ENCODE measurements at regions not wholly inside any gene's neighbourhood (a gene's known extent, or its start where the extent isn't known, plus 50 kb on each side); places are given as distances from the start of the nearest gene placed in this dataset.

DNA sequence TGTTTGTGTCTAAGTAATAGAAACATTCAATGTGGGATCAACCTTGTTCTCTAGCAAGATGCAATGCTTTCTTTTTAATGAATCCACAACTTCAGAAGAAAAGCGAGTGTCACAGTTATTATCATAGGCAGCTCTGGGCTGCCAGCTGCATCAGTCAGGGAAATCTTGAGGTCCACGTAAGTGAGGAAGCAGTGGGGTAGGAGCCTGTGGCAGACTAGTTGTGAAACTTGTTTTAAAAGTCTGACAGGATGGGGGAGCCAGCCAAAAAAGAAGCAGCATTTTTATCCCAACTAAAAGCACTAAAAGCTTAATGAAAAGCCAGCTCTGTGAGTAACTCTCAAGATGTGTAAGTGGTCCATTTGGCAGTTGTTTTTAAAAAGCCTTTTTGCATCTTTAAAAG is 113.1 kb downstream of the ZNF326 start:
- peaks cover 70% of the 10 kb centered on the region for H3K27me3 ChIP-seq (ENCODE audit: insufficient read depth, low read length)
- H3K9me3 ChIP-seq (ENCODE audit: control insufficient read depth in 1 of 2, insufficient read depth in 1 of 2, low read depth in 1 of 2, low read length in 2 of 2), result no peaks in the 10 kb centered on the region
- H3K4me1 ChIP-seq (ENCODE audit: control insufficient read depth in 1 of 2, insufficient read depth in 2 of 2, low read length in 2 of 2), result no peaks in the 10 kb centered on the region
- H3K4me2 ChIP-seq (ENCODE audit: low read length), result no peak overlapping the region
- no peak overlapping the region for H3K9ac ChIP-seq (ENCODE audit: low read length)
- H3K9me2 ChIP-seq (ENCODE audit: insufficient read depth), result no peaks in the 10 kb centered on the region
- intact Hi-C loops (cut with micrococcal nuclease), result no loop called here
- ChIA-PET POLR2A (no interaction called here), CTCF (interaction anchor here (0.6 kb wide), 1 partner anchor 328 kb away, joined by 3 read pairs; no protein-coding TSS in a partner anchor), RAD21 (ENCODE audit: low non-redundant PET in 1 of 2, low total read pairs in 2 of 2, uncharacterized antibody in 2 of 2, unreplicated experiment in 2 of 2) (no interaction called here)
- H4K20me1 ChIP-seq (ENCODE audit: insufficient read depth), result no peaks in the 10 kb centered on the region
- no peak for TF ChIP-seq POLR2AphosphoS5 (IDR thresholded peaks at IDR 0.05; ENCODE audit: low read depth, low read length)
- TF ChIP-seq YY1 (IDR thresholded peaks at IDR 0.05; ENCODE audit: extremely low read depth, insufficient replicate concordance, low read depth, low read length), result no peak
- no peak for TF ChIP-seq RAD21 (IDR thresholded peaks at IDR 0.05; ENCODE audit: low read depth)
- TF ChIP-seq ELF1 (IDR thresholded peaks at IDR 0.05; ENCODE audit: borderline replicate concordance, low read depth), result no peak
- no peak for TF ChIP-seq JUND (IDR thresholded peaks at IDR 0.05)
- TF ChIP-seq, protein P1, sequence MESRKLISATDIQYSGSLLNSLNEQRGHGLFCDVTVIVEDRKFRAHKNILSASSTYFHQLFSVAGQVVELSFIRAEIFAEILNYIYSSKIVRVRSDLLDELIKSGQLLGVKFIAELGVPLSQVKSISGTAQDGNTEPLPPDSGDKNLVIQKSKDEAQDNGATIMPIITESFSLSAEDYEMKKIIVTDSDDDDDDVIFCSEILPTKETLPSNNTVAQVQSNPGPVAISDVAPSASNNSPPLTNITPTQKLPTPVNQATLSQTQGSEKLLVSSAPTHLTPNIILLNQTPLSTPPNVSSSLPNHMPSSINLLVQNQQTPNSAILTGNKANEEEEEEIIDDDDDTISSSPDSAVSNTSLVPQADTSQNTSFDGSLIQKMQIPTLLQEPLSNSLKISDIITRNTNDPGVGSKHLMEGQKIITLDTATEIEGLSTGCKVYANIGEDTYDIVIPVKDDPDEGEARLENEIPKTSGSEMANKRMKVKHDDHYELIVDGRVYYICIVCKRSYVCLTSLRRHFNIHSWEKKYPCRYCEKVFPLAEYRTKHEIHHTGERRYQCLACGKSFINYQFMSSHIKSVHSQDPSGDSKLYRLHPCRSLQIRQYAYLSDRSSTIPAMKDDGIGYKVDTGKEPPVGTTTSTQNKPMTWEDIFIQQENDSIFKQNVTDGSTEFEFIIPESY (IDR thresholded peaks at IDR 0.05; ENCODE audit: extremely low read depth, insufficient replicate concordance, low read length), result no peak
- no peak for TF ChIP-seq SRF (IDR thresholded peaks at IDR 0.05; ENCODE audit: low read depth)
- TF ChIP-seq EZH2phosphoT487 (IDR thresholded peaks at IDR 0.05; ENCODE audit: borderline replicate concordance), result no peak
- TF ChIP-seq TCF7L2 (IDR thresholded peaks at IDR 0.05; ENCODE audit: borderline replicate concordance, extremely low read depth, insufficient read depth, insufficient read length), result no peak
- no peak for TF ChIP-seq ZFX (IDR thresholded peaks at IDR 0.05)
- no peak for TF ChIP-seq ZNF274 (IDR thresholded peaks at IDR 0.05; ENCODE audit: low read depth, low read length)
- TF ChIP-seq, protein P2, sequence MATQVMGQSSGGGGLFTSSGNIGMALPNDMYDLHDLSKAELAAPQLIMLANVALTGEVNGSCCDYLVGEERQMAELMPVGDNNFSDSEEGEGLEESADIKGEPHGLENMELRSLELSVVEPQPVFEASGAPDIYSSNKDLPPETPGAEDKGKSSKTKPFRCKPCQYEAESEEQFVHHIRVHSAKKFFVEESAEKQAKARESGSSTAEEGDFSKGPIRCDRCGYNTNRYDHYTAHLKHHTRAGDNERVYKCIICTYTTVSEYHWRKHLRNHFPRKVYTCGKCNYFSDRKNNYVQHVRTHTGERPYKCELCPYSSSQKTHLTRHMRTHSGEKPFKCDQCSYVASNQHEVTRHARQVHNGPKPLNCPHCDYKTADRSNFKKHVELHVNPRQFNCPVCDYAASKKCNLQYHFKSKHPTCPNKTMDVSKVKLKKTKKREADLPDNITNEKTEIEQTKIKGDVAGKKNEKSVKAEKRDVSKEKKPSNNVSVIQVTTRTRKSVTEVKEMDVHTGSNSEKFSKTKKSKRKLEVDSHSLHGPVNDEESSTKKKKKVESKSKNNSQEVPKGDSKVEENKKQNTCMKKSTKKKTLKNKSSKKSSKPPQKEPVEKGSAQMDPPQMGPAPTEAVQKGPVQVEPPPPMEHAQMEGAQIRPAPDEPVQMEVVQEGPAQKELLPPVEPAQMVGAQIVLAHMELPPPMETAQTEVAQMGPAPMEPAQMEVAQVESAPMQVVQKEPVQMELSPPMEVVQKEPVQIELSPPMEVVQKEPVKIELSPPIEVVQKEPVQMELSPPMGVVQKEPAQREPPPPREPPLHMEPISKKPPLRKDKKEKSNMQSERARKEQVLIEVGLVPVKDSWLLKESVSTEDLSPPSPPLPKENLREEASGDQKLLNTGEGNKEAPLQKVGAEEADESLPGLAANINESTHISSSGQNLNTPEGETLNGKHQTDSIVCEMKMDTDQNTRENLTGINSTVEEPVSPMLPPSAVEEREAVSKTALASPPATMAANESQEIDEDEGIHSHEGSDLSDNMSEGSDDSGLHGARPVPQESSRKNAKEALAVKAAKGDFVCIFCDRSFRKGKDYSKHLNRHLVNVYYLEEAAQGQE (IDR thresholded peaks at IDR 0.05; ENCODE audit: low read depth), result no peak
- TF ChIP-seq CBX3 (IDR thresholded peaks at IDR 0.05; ENCODE audit: low read depth), result no peak
- no peak for TF ChIP-seq SIN3A (IDR thresholded peaks at IDR 0.05; ENCODE audit: low read depth)
- TF ChIP-seq POLR2A (IDR thresholded peaks at IDR 0.05; ENCODE audit: borderline replicate concordance, extremely low read depth, insufficient read depth, insufficient read length), result no peak
- TF ChIP-seq SP1 (IDR thresholded peaks at IDR 0.05; ENCODE audit: low read depth), result no peak
- no TSS peak for BruUV-seq (replicated peaks)
- H2AFZ ChIP-seq (ENCODE audit: low read depth, low read length, poor library complexity, severe bottlenecking), result no peak overlapping the region
- ATAC-seq (no peak), DNase-seq (ENCODE audit: low read depth, low spot score) (no peak)
- no peaks in the 10 kb centered on the region for H3K36me3 ChIP-seq (ENCODE audit: control insufficient read depth in 1 of 2, insufficient read depth in 2 of 2, low read length in 2 of 2)
- no peak overlapping the region for H3K4me3 ChIP-seq (replicated peaks in 1 of 2; ENCODE audit: low read depth in 1 of 2, low read length in 2 of 2)
- H3K79me2 ChIP-seq (ENCODE audit: insufficient read depth, low read length), result no peaks in the 10 kb centered on the region
- H3K27ac ChIP-seq (ENCODE audit: low read depth, low read length), result no peak overlapping the region
